Astrocyte (in vitro differentiated cells and primary cell): ENCODE measurements at regions not wholly inside any gene's neighbourhood (a gene's known extent, or its start where the extent isn't known, plus 50 kb on each side); places are given as distances from the start of the nearest gene placed in this dataset.

Source experiments
- DNase-seq: peaks from one replicate; pipeline ENCODE4 v3.0.0-alpha.2; 2010; ENCODE audit warnings: low read depth
- FAIRE-seq: peaks from 2 replicates; lab custom pipeline; 2011; peaks lifted over from hg19 to GRCh38; lab: Jason Lieb, UNC
- H2AFZ ChIP-seq: 2 replicates; pipeline ENCODE4 v1.6.0; 2012; ENCODE audit warnings: low read depth, low read length, inconsistent platforms
- H3K27ac ChIP-seq: 2 replicates; pipeline ENCODE4 v1.5.1; 2011; ENCODE audit warnings: low read depth, low read length, inconsistent platforms
- H3K27me3 ChIP-seq: 2 replicates; pipeline ENCODE4 v1.6.0; 2011; ENCODE audit warnings: low read length, inconsistent platforms; ENCODE audit not compliant: insufficient read depth
- H3K36me3 ChIP-seq: 2 replicates; pipeline ENCODE4 v1.5.1; 2011; ENCODE audit warnings: low read length, inconsistent platforms; ENCODE audit not compliant: insufficient read depth
- H3K4me1 ChIP-seq: 2 replicates; pipeline ENCODE4 v1.5.1; 2011; ENCODE audit warnings: low read length, inconsistent platforms; ENCODE audit not compliant: insufficient read depth
- H3K4me2 ChIP-seq: 2 replicates; pipeline ENCODE4 v1.6.0; 2012; ENCODE audit warnings: low read length, inconsistent platforms
- H3K4me3 ChIP-seq: 2 replicates; pipeline ENCODE4 v1.5.1; 2011; ENCODE audit warnings: low read depth, mild to moderate bottlenecking, low read length, inconsistent platforms; ENCODE audit not compliant: insufficient read depth
- H3K79me2 ChIP-seq: 2 replicates; pipeline ENCODE4 v1.6.0; 2012; ENCODE audit warnings: mild to moderate bottlenecking, low read length, inconsistent platforms; ENCODE audit not compliant: insufficient read depth
- H3K9ac ChIP-seq: 2 replicates; pipeline ENCODE4 v1.6.0; 2012; ENCODE audit warnings: mild to moderate bottlenecking, low read length, inconsistent platforms
- H3K9me3 ChIP-seq: 2 replicates; pipeline ENCODE4 v1.5.1; 2012; ENCODE audit warnings: low read depth, mild to moderate bottlenecking, low read length, inconsistent platforms; ENCODE audit not compliant: insufficient read depth
- H4K20me1 ChIP-seq: 2 replicates; pipeline ENCODE4 v1.6.0; 2012; ENCODE audit warnings: low read length, inconsistent platforms; ENCODE audit not compliant: insufficient read depth
- H3K27ac Mint-ChIP-seq: one replicate; pipeline ENCODE4 v1.8.0; 2021; ENCODE audit warnings: mild to moderate bottlenecking, mixed read lengths; ENCODE audit not compliant: unreplicated experiment
- H3K27me3 Mint-ChIP-seq: one replicate; pipeline ENCODE4 v1.8.0; 2021; ENCODE audit warnings: low read depth, mixed read lengths; ENCODE audit not compliant: unreplicated experiment
- H3K36me3 Mint-ChIP-seq: one replicate; pipeline ENCODE4 v1.8.0; 2021; ENCODE audit warnings: low read depth, mixed read lengths; ENCODE audit not compliant: unreplicated experiment
- H3K4me1 Mint-ChIP-seq: one replicate; pipeline ENCODE4 v1.8.0; 2021; ENCODE audit warnings: low read depth, mixed read lengths; ENCODE audit not compliant: unreplicated experiment
- H3K4me3 Mint-ChIP-seq: one replicate; pipeline ENCODE4 v1.8.0; 2021; ENCODE audit warnings: mild to moderate bottlenecking, moderate library complexity, mixed read lengths; ENCODE audit not compliant: unreplicated experiment
- H3K9me3 Mint-ChIP-seq: one replicate; pipeline ENCODE4 v1.8.0; 2021; ENCODE audit warnings: mild to moderate bottlenecking, mixed read lengths; ENCODE audit not compliant: unreplicated experiment
- EZH2 ChIP-seq: IDR thresholded peaks from 2 replicates; pipeline ENCODE4 v1.6.1; 2012; ENCODE audit warnings: mild to moderate bottlenecking, low read length, inconsistent platforms; ENCODE audit not compliant: insufficient read depth
- TF ChIP-seq, protein P1 (sequence below): IDR thresholded peaks from 2 replicates; pipeline ENCODE4 v1.5.1; 2011; ENCODE audit warnings: low read depth, mild to moderate bottlenecking, inconsistent platforms, low read length, moderate library complexity; ENCODE audit not compliant: insufficient read depth

DNA sequence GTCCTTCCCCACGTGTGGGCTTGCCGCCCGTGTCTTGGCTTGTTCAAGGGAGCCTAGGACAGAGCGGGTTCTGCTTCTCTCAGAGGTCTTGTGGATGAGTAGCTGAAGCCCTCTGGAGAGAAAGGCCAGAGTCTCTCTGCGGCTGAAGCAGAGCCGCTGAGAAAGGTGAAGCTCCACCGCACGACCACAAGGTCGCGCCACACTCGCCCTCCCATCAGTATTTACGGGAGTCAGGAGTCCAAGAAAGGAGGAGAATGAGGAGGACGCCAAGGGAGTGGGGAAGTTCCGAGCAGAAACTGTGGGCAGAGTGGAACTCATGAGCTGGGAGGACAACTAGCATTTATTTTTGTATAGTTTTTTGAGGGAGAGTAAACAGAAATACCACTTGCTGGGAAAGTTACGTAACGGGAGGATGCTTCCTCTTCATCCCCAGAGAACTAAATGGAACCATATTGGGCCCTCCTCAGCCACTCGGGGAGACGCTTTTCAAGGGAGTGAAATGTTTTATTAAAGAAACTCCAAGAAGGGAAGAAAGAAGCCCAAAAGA lies 51.6 kb upstream of the HAO2 start:
- no peak overlapping the region for H2AFZ ChIP-seq
- H3K4me2 ChIP-seq, result no peak overlapping the region
- no peaks in the 10 kb centered on the region for H3K4me1 ChIP-seq
- Mint-ChIP-seq H3K4me1 (no peaks in the 10 kb centered on the region), H3K9me3 (no peaks in the 10 kb centered on the region), H3K27ac (no peak overlapping the region), H3K4me3 (no peak overlapping the region), H3K27me3 (peaks cover 3% of the 10 kb centered on the region), H3K36me3 (no peaks in the 10 kb centered on the region)
- H3K9ac ChIP-seq, result no peak overlapping the region
- DNase-seq, result no peak
- H3K27ac ChIP-seq, result no peak overlapping the region
- H3K9me3 ChIP-seq, result no peaks in the 10 kb centered on the region
- TF ChIP-seq, protein P1, sequence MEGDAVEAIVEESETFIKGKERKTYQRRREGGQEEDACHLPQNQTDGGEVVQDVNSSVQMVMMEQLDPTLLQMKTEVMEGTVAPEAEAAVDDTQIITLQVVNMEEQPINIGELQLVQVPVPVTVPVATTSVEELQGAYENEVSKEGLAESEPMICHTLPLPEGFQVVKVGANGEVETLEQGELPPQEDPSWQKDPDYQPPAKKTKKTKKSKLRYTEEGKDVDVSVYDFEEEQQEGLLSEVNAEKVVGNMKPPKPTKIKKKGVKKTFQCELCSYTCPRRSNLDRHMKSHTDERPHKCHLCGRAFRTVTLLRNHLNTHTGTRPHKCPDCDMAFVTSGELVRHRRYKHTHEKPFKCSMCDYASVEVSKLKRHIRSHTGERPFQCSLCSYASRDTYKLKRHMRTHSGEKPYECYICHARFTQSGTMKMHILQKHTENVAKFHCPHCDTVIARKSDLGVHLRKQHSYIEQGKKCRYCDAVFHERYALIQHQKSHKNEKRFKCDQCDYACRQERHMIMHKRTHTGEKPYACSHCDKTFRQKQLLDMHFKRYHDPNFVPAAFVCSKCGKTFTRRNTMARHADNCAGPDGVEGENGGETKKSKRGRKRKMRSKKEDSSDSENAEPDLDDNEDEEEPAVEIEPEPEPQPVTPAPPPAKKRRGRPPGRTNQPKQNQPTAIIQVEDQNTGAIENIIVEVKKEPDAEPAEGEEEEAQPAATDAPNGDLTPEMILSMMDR, result no peak
- TF ChIP-seq EZH2, result no peak
- no peak overlapping the region for H3K4me3 ChIP-seq
- peaks cover 3% of the 10 kb centered on the region for H3K27me3 ChIP-seq
- H3K36me3 ChIP-seq, result no peaks in the 10 kb centered on the region
- FAIRE-seq, result no peak
- H3K79me2 ChIP-seq, result no peaks in the 10 kb centered on the region
- H4K20me1 ChIP-seq, result no peaks in the 10 kb centered on the region

DNA sequence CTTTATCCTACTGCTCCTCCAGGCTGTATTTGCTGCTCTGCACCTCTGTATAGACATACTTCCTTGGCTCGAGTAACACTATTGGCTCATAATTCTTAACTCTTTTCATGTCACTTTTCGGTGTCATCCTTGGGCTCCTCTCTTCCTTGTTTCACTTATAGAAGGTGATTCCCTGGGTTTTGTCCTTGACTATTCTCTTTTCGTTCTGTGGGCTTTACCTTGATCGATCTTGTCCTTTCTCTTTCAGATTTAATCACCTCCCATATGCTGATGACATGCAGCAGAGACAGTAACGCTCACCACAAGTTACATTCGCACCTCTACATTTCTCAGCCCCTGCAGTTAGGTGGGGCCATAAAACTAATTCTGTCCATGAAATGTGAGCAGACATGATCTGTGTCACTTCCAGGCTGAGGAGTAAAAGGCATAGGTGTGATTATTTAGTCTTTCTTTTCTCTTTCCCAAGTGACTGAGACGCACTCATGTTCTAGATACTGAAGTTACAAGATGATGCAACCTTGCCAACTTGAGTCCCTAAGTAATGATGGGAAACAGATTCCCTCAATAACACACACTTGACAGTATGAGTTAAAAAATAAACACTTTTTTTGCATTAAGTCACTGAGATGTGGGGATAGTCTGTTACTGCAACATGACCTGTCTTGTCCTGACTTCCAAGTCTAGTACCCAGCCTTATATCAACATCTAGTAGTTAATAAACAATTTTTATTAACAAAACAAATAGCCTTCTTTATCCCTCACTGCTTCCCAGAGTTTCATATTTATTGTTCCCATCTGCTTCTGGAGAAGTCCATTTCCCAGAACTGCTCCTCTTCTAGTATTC lies 49.9 kb upstream of the HAO2 start:
- no peaks in the 10 kb centered on the region for H3K9me3 ChIP-seq
- H3K4me3 Mint-ChIP-seq, result no peak overlapping the region
- H3K27me3 Mint-ChIP-seq, result peaks cover 3% of the 10 kb centered on the region
- no peaks in the 10 kb centered on the region for H3K9me3 Mint-ChIP-seq
- H3K9ac ChIP-seq, result no peak overlapping the region
- FAIRE-seq (no peak), DNase-seq (no peak)
- no peak overlapping the region for H3K27ac Mint-ChIP-seq
- no peak overlapping the region for H3K4me3 ChIP-seq
- no peaks in the 10 kb centered on the region for H3K36me3 Mint-ChIP-seq
- no peaks in the 10 kb centered on the region for H3K36me3 ChIP-seq
- H3K27me3 ChIP-seq, result peaks cover 3% of the 10 kb centered on the region
- H3K27ac ChIP-seq, result no peak overlapping the region
- no peak overlapping the region for H2AFZ ChIP-seq
- no peaks in the 10 kb centered on the region for H3K4me1 Mint-ChIP-seq
- H4K20me1 ChIP-seq, result no peaks in the 10 kb centered on the region
- H3K79me2 ChIP-seq, result no peaks in the 10 kb centered on the region
- H3K4me2 ChIP-seq, result no peak overlapping the region
- no peaks in the 10 kb centered on the region for H3K4me1 ChIP-seq
- TF ChIP-seq EZH2, result no peak
- TF ChIP-seq, protein P1, result no peak
